GM23338 (cell line): ENCODE measurements at regions not wholly inside any gene's neighbourhood (a gene's known extent, or its start where the extent isn't known, plus 50 kb on each side); places are given as distances from the start of the nearest gene placed in this dataset.

Source experiments
- ATAC-seq: fragments of 200-7000 bp; cut with Tn5 transposase; 3 replicates; pipeline ENCODE4 v1.9.1; 2020
- DNase-seq: peaks from one replicate; pipeline ENCODE4 v3.0.0-alpha.2; 2015; ENCODE audit warnings: low spot score
- H2AFZ ChIP-seq: fragments of 200-600 bp; sonication (generic); 2 replicates; pipeline ENCODE4 v1.8.0; 2016; ENCODE audit warnings: antibody characterized with exemption, mild to moderate bottlenecking, moderate library complexity
- H3F3A ChIP-seq: fragments of 200-600 bp; sonication (generic); replicated peaks from 2 replicates; pipeline ENCODE4 v1.8.0; 2017; ENCODE audit warnings: antibody characterized with exemption, mixed run types, low read depth
- H3K27ac ChIP-seq: fragments of 200-600 bp; sonication (generic); 2 replicates; pipeline ENCODE4 v1.6.1; 2016; ENCODE audit warnings: low read depth
- H3K27me3 ChIP-seq: fragments of 200-600 bp; sonication (generic); 2 replicates; pipeline ENCODE4 v1.8.0; 2016; ENCODE audit warnings: mild to moderate bottlenecking, mixed run types, moderate library complexity; ENCODE audit not compliant: insufficient read depth
- H3K36me3 ChIP-seq: fragments of 200-600 bp; sonication (generic); 2 replicates; pipeline ENCODE4 v1.8.0; 2016; ENCODE audit warnings: mild to moderate bottlenecking; ENCODE audit not compliant: insufficient read depth
- H3K4me1 ChIP-seq: fragments of 200-600 bp; sonication (generic); 2 replicates; pipeline ENCODE4 v1.8.0; 2016; ENCODE audit warnings: mild to moderate bottlenecking, moderate library complexity; ENCODE audit not compliant: insufficient read depth
- H3K4me2 ChIP-seq: fragments of 200-600 bp; sonication (generic); 2 replicates; pipeline ENCODE4 v1.7.1; 2017; ENCODE audit warnings: mixed run types
- H3K4me3 ChIP-seq: fragments of 200-600 bp; sonication (generic); 2 replicates; pipeline ENCODE4 v1.6.1; 2016; ENCODE audit warnings: mixed run types
- H3K79me2 ChIP-seq: fragments of 200-600 bp; sonication (generic); replicated peaks from 2 replicates; pipeline ENCODE4 v1.8.0; 2017; ENCODE audit warnings: mild to moderate bottlenecking; ENCODE audit not compliant: insufficient read depth
- H3K9me2 ChIP-seq: fragments of 200-600 bp; sonication (generic); 2 replicates; pipeline ENCODE4 v1.8.0; 2017; ENCODE audit not compliant: insufficient read depth
- H4K20me1 ChIP-seq: fragments of 200-600 bp; sonication (generic); replicated peaks from 2 replicates; pipeline ENCODE4 v1.8.0; 2017; ENCODE audit warnings: mild to moderate bottlenecking; ENCODE audit not compliant: insufficient read depth
- H3K27ac Mint-ChIP-seq: 2 replicates; pipeline ENCODE4 v1.8.0; 2020; ENCODE audit warnings: inconsistent platforms, mild to moderate bottlenecking, moderate library complexity, mixed read lengths
- H3K27me3 Mint-ChIP-seq: 3 replicates; pipeline ENCODE4 v1.8.0; 2022; ENCODE audit warnings: low read depth, mild to moderate bottlenecking, moderate library complexity, mixed read lengths, inconsistent platforms; ENCODE audit not compliant: insufficient read depth, poor library complexity
- H3K36me3 Mint-ChIP-seq: 3 replicates; pipeline ENCODE4 v1.8.0; 2021; ENCODE audit warnings: low read depth, mild to moderate bottlenecking, inconsistent platforms, moderate library complexity, mixed read lengths
- H3K4me1 Mint-ChIP-seq: 3 replicates; pipeline ENCODE4 v1.8.0; 2020; ENCODE audit warnings: mild to moderate bottlenecking, inconsistent platforms, mixed read lengths
- H3K4me3 Mint-ChIP-seq: 3 replicates; pipeline ENCODE4 v1.8.0; 2021; ENCODE audit warnings: moderate library complexity, mild to moderate bottlenecking, inconsistent platforms, mixed read lengths
- H3K9me3 Mint-ChIP-seq: 3 replicates; pipeline ENCODE4 v1.8.0; 2020; ENCODE audit warnings: moderate library complexity, mild to moderate bottlenecking, inconsistent platforms, mixed read lengths
- CREB1 ChIP-seq: fragments of 250-450 bp; sonication (Bioruptor Pico); IDR thresholded peaks from 2 replicates; pipeline ENCODE4 v1.5.0; 2020; ENCODE audit warnings: low read depth, mild to moderate bottlenecking, moderate library complexity
- EZH2 ChIP-seq: fragments of 200-600 bp; sonication (generic); IDR thresholded peaks from one replicate; pipeline ENCODE4 v1.8.0; 2017; ENCODE audit warnings: antibody characterized with exemption, mild to moderate bottlenecking, low read depth; ENCODE audit not compliant: unreplicated experiment
- EZH2phosphoT487 ChIP-seq: fragments of 200-600 bp; sonication (generic); IDR thresholded peaks from one replicate; pipeline ENCODE4 v1.8.1; 2018; ENCODE audit warnings: antibody characterized with exemption; ENCODE audit not compliant: unreplicated experiment
- JUNB ChIP-seq: IDR thresholded peaks from one replicate; pipeline ENCODE4 v1.6.1; 2016; ENCODE audit warnings: antibody characterized with exemption; ENCODE audit not compliant: unreplicated experiment
- NANOG ChIP-seq: IDR thresholded peaks from 2 replicates; pipeline ENCODE4 v1.6.1; 2016; ENCODE audit warnings: antibody characterized with exemption, borderline replicate concordance
- STAT1 ChIP-seq: IDR thresholded peaks from one replicate; pipeline ENCODE4 v1.6.1; 2016; ENCODE audit warnings: antibody characterized with exemption; ENCODE audit not compliant: unreplicated experiment
- ZNF331 ChIP-seq: fragments of 250-450 bp; sonication (Bioruptor Pico); IDR thresholded peaks from 2 replicates; pipeline ENCODE4 v1.5.0; 2020; ENCODE audit warnings: low read depth, mild to moderate bottlenecking, moderate library complexity
- TF ChIP-seq, protein P1 (sequence below): fragments of 250-450 bp; sonication (Bioruptor Pico); IDR thresholded peaks from 2 replicates; pipeline ENCODE4 v1.5.0; 2020; ENCODE audit warnings: mild to moderate bottlenecking, moderate library complexity
- TF ChIP-seq, protein P2 (sequence below), 2 experiments: fragments of 200-600 bp in 1 of 2; sonication (generic) in 1 of 2; conservative IDR thresholded peaks; 2 replicates each; pipeline versions ENCODE4 v1.5.1 to v1.6.1; 2016 to 2017; ENCODE audit warnings: antibody characterized with exemption in 2 of 2, low read depth in 2 of 2, mild to moderate bottlenecking in 2 of 2, moderate library complexity in 1 of 2

DNA sequence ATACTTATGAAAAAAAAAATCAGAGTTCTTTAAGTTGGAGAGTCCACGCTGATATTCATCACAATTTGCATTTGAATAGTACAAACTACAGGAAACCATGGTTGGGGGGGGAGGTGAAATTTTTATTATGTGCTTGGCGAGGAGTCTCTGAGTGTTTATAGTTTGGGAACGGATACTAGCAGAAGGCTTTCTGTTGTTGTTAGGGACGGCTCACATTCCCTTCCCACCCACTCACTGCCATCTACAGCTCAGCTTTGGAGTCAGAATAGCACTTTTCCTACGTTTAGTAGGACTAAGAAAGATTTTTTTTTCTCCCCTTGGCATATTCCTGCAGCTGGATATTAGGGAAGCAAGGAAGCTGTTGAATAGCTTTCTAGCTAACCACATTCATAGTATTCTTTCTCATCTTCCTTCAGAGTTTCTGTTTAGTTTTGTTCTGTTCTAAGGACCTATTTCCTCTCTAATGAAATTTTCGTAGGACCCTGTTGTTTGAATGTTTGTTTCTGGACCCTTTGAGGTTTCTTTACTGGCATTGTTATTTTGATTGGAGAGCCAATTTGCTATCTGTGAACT is 235.1 kb upstream of the ZNF217 start:
- H3K27ac Mint-ChIP-seq = peak overlapping the region; percentile 49
- peak overlapping the region; percentile 63 for H3K4me2 ChIP-seq
- peak overlapping the region; percentile 16 for H3K4me3 Mint-ChIP-seq
- H3F3A ChIP-seq = no peaks in the 10 kb centered on the region
- H3K4me1 ChIP-seq = peaks cover 39% of the 10 kb centered on the region
- H3K36me3 ChIP-seq = no peaks in the 10 kb centered on the region
- H3K27me3 ChIP-seq = no peaks in the 10 kb centered on the region
- H3K27ac ChIP-seq = peak overlapping the region; percentile 48
- no peaks in the 10 kb centered on the region for H4K20me1 ChIP-seq
- H3K9me2 ChIP-seq = peaks cover 8% of the 10 kb centered on the region; the same call in 1 of the 2 replicates
- DNase-seq (peak; percentile 51), ATAC-seq (peak; percentile 92)
- peaks cover 31% of the 10 kb centered on the region for H3K4me1 Mint-ChIP-seq
- no peaks in the 10 kb centered on the region for H3K79me2 ChIP-seq
- TF ChIP-seq, protein P1, sequence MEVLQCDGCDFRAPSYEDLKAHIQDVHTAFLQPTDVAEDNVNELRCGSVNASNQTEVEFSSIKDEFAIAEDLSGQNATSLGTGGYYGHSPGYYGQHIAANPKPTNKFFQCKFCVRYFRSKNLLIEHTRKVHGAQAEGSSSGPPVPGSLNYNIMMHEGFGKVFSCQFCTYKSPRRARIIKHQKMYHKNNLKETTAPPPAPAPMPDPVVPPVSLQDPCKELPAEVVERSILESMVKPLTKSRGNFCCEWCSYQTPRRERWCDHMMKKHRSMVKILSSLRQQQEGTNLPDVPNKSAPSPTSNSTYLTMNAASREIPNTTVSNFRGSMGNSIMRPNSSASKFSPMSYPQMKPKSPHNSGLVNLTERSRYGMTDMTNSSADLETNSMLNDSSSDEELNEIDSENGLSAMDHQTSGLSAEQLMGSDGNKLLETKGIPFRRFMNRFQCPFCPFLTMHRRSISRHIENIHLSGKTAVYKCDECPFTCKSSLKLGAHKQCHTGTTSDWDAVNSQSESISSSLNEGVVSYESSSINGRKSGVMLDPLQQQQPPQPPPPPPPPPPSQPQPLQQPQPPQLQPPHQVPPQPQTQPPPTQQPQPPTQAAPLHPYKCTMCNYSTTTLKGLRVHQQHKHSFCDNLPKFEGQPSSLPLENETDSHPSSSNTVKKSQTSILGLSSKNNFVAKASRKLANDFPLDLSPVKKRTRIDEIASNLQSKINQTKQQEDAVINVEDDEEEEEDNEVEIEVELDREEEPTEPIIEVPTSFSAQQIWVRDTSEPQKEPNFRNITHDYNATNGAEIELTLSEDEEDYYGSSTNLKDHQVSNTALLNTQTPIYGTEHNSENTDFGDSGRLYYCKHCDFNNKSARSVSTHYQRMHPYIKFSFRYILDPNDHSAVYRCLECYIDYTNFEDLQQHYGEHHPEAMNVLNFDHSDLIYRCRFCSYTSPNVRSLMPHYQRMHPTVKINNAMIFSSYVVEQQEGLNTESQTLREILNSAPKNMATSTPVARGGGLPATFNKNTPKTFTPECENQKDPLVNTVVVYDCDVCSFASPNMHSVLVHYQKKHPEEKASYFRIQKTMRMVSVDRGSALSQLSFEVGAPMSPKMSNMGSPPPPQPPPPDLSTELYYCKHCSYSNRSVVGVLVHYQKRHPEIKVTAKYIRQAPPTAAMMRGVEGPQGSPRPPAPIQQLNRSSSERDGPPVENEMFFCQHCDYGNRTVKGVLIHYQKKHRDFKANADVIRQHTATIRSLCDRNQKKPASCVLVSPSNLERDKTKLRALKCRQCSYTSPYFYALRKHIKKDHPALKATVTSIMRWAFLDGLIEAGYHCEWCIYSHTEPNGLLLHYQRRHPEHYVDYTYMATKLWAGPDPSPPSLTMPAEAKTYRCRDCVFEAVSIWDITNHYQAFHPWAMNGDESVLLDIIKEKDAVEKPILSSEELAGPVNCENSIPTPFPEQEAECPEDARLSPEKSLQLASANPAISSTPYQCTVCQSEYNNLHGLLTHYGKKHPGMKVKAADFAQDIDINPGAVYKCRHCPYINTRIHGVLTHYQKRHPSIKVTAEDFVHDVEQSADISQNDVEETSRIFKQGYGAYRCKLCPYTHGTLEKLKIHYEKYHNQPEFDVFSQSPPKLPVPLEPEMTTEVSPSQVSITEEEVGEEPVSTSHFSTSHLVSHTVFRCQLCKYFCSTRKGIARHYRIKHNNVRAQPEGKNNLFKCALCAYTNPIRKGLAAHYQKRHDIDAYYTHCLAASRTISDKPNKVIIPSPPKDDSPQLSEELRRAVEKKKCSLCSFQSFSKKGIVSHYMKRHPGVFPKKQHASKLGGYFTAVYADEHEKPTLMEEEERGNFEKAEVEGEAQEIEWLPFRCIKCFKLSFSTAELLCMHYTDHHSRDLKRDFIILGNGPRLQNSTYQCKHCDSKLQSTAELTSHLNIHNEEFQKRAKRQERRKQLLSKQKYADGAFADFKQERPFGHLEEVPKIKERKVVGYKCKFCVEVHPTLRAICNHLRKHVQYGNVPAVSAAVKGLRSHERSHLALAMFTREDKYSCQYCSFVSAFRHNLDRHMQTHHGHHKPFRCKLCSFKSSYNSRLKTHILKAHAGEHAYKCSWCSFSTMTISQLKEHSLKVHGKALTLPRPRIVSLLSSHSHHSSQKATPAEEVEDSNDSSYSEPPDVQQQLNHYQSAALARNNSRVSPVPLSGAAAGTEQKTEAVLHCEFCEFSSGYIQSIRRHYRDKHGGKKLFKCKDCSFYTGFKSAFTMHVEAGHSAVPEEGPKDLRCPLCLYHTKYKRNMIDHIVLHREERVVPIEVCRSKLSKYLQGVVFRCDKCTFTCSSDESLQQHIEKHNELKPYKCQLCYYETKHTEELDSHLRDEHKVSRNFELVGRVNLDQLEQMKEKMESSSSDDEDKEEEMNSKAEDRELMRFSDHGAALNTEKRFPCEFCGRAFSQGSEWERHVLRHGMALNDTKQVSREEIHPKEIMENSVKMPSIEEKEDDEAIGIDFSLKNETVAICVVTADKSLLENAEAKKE (CRISPR knock-in tag) = no peak
- TF ChIP-seq STAT1 (no peak), CREB1 (no peak), EZH2 (no peak), JUNB (no peak), EZH2phosphoT487 (no peak), NANOG (no peak), ZNF331 (no peak)
- TF ChIP-seq, protein P2, sequence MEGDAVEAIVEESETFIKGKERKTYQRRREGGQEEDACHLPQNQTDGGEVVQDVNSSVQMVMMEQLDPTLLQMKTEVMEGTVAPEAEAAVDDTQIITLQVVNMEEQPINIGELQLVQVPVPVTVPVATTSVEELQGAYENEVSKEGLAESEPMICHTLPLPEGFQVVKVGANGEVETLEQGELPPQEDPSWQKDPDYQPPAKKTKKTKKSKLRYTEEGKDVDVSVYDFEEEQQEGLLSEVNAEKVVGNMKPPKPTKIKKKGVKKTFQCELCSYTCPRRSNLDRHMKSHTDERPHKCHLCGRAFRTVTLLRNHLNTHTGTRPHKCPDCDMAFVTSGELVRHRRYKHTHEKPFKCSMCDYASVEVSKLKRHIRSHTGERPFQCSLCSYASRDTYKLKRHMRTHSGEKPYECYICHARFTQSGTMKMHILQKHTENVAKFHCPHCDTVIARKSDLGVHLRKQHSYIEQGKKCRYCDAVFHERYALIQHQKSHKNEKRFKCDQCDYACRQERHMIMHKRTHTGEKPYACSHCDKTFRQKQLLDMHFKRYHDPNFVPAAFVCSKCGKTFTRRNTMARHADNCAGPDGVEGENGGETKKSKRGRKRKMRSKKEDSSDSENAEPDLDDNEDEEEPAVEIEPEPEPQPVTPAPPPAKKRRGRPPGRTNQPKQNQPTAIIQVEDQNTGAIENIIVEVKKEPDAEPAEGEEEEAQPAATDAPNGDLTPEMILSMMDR (conservative IDR thresholded peaks at IDR 0.05; ENCODE audit: low read depth in 2 of 2) = peak in 1 of 2 experiments; percentile 24; a peak in 1 of 4 replicates
- peaks cover 4% of the 10 kb centered on the region for H3K27me3 Mint-ChIP-seq
- H3K4me3 ChIP-seq = peak overlapping the region; percentile 18
- no peaks in the 10 kb centered on the region for H3K9me3 Mint-ChIP-seq
- H3K36me3 Mint-ChIP-seq = no peaks in the 10 kb centered on the region
- H2AFZ ChIP-seq = no peak overlapping the region
